GM21619 (cell line): ENCODE measurements at regions not wholly inside any gene's neighbourhood (a gene's known extent, or its start where the extent isn't known, plus 50 kb on each side); places are given as distances from the start of the nearest gene placed in this dataset.
"Not testable (repeated sequence)": the region's sequence is repeated elsewhere in the genome, so short reads cannot be mapped to it uniquely, and the experiment has no call there.

Experiments
- ATAC-seq: cut with Tn5 transposase; IDR thresholded peaks from one replicate; pipeline ENCODE4 v1.9.1; 2021; ENCODE audit not compliant: unreplicated experiment

DNA sequence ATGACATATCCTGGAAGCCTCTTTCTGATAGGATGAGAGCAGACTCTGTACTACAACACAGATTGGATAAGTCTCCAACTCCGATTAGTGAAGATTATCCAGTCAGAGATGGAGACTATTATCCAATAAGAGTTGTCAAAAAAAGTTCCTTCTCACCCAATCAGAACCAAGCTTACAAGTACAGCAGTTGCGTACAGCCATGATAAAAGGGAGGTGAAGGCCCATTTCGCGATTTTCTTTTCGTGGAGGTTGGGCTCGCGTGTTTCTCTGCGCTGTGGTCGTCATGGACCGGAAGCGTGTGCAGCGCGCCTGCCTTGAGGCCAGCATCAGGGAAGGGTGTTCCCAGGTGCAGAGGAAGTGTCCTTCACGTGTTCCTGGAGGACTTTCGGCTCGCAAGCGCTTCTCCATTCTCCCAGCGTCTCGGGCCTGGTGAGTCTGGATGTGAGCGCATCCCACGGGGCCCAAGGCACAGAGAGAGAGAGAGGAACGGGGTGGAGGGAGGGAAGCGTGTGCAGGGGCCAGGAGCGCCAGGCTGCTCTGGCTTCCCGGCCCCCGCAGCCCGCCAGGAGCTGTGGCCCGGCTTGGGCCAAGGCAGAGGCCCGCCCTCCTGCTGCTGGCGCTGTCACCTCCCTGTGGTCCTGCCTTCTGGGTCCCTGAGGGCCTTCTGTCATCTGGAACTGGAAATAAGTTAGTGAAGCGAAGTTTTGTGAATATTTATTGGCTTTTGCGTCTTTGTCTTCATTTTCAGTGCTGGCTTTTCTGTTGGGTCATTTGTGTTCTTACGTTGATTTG lies 53.9 kb downstream of the CDRT15L2 start:
- ATAC-seq: not testable (repeated sequence)

DNA sequence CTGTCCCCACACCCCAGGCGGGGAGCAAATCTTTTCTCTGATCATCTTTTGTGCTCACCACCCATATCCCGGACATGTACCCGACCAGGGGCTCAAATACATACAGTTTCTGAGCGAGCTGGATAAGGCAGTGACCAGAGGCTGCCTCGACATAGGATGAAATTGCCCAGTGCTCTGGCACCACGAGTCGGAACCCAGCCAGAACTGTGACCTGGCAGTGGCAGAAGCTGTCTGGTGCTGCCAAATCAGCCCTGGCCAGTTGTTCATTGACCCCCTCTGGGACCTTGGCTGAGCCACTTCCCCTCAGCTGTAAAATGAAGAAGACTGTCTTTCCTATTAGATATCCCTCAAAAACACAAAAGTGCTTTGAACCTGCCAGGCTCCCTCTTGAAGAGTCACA lies 60.6 kb downstream of the CDRT15L2 start:
- ATAC-seq: not testable (repeated sequence)

DNA sequence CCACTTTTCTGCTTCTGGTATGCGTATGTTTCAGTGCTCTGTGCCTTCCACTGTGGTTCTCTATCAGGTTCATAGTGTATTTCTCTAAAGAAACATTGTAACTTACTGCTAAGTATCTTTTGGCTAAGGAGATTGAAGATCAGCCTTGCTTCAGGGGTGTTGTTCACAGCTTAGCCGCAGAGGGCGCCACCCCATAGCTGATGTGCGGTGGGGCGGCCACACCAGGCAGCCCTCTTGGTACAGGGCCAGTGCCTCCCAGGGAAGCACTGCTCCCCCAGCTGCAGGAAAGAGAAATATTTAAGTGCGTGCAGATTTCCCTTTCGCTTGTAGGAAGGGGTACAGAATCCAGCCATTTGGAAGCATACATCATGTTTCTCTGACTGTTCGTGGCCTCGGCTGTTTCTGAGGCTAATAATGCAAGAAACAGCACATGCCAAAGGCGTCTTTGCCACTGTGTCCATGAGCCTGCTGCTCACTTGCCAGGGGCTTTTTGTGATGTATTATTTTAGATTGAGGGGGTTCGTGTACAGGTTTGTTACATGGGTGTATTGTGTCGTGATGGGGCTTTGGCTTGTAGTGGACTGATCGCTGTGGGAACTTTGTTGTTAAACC lies 67.2 kb downstream of the CDRT15L2 start:
- not testable (repeated sequence) for ATAC-seq

DNA sequence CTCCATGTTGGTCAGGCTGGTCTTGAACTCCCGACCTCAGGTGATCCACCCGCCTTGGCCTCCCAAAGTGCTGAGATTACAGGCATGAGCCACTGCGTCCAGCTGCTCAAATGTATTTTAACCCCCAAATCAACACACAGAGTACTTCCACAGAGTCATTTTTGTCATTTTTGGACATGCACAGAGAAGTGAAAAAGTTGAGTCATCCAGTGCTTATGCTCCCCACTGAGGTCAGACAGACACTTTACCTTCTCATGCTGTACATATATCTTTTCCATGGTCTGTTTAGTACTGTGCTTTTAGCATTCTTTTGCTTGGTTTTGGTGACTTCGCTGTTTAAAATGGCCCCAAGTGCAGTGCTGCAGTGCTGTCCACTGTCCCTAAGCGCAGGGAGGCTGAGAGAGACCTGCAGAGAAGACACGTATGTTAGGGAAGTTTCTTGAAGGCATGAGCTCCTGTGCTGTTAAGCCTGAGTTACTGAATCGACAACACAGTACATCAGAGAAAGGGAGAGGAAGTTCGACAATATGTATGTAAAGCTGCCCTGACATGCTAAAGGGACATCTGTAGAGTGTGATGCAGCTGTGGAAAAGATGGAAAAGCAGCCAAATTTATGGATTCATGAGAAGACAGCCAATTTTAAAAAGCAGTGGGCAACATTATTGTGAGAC lies 69.7 kb downstream of the CDRT15L2 start:
- ATAC-seq: peak; percentile 79

DNA sequence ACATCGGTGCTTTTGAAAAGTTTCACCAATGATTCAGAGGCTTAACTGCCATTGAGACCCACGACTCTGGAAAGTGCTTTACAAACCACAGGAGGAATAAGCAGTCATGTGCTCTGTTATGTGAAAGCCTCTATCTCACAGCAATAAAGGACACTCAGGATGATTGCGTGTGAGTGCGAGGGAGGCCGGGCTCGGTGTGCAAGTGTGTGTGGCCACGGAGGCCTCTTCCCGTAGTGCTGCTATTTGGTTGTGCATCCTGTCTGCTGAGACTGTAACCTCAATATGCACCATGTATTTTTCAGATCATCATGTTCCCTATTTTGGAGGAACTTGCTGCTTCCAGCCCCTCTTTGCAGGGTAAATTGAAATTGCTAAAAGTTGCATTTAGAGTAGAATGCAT lies 71.5 kb downstream of the CDRT15L2 start:
- not testable (repeated sequence) for ATAC-seq

DNA sequence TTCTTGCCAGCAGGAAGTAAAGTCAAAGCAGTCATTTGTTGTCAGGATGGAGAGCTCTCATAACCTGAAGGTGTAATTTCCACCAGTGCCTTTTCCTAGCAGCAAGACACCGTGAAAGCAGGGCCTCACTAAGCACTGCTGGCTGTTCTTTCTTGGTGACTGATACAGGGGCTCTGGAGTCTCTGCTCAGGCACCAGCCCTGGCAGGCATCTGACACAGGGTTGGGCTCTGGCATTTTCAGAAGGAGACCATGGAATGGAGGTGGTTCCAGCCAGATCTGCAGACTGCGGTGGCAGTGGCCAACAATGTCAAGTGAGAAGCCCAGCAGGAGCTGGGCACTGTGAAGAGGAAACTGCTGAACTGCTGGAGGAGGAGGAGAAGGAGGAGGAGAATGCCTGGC lies 72.2 kb downstream of the CDRT15L2 start:
- ATAC-seq: not testable (repeated sequence)

DNA sequence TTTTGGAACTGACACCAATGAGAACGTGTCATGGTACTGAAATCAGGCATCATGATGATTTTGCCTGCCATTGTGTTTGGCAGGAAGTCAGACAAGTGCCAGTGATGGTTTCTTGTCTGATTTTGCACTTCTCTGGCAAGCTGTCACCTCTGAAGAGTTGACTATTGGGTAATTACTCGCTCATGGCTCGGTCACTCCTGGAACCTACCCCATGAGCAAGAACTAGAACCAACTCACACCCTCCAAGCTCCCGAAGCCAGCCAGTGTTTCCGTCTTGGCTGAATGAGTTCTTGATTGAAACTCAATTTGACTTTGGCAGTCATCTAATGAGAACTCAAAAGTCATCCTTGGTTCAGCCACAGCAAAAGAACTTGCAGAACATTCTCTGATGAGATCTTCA lies 73.9 kb downstream of the CDRT15L2 start:
- ATAC-seq: not testable (repeated sequence)

DNA sequence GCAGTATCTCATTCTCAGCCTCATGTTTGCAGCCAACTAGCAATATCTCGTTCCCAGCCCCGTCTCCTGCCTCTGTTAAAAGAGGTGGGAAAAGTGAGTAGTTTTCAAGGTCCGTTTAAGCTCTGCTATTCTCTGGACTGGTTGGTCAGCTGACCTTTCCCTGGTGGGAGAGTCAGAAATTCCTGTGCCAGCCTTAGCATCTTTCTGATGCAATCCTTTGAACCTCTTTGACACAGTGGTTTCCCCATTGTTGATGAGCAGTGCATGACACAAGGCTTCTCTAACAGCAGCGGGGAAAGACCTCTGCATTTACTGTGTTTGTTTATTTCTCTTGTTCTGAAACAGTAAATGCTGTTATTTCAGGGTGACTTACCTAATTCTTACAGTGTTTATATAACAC lies 74.6 kb downstream of the CDRT15L2 start:
- ATAC-seq: not testable (repeated sequence)

DNA sequence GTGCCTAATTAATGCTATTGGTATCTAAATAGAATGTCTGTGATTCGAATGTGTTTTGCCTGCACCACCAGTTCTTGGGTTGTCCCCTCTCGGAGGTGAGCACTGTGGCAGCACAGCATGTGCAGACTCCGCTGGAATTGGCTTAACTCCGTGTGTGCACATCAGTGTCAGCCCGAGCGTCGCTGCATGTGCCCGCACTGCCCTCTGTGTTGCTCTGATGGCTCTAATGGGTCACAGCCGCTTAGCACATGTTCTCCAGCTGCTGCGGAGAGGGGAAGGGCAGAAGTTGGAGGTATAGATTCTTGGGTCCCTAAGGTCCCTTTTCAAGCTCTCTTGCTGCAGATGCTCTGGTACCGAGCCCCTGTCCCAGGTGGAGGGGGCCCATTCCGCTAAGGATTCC lies 75.1 kb downstream of the CDRT15L2 start:
- not testable (repeated sequence) for ATAC-seq

DNA sequence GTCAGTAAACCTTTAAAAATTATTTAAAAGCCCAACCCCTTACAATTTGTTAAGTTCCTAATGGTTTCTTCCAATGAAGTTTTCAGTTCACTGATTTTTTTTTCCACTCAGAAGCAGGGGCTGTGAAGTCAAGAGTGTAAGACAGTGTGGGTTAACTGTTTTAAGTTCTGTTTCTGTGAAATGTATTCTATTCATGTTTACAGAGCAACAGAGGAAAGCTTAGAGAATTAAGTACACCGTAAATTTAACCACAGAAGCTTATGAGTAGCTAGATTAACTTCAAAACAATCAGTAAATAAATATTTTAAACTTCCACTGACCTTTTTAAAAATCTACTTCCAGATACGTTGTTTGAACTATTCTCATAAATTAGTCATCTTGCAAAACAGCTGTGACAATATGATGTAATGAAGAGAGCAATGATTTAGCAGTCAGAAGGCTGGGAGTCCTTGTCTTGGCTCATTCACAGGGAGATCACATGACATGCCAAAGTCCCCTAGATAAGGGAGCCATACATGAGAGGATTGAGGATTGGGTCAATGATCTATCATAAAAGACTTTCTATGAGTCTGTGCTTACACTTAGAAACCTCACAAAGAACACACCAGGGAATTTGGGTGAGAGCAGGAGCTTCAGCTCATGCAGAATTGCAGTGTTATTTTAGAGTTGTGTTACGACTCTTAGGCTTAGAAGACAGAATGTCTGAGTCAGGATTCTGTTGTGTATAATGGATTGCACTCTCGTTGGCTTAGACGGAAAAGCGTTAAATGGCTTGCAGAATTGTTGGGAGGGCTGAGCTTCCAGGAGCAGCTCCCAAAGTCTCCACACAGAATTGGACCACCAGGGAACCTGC lies 85.8 kb downstream of the CDRT15L2 start:
- not testable (repeated sequence) for ATAC-seq

DNA sequence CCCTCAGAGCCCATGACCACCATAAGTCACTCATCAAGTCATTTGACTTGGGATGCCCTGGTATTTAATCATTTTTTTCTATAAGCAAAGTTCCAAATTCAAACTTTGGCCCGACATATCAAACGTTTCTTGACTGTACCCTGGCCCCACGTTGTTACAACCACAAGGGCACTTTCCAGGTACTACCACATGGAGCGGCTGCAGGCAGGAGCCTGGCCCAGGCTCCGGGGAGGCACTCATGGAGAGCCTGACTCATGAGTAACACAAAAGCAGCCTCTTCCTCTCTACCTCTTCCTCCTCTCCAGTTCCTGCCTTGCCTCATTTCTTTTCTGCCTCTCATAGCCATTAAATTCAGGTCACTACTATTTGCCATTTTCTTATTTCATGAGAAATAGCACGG lies 87.2 kb downstream of the CDRT15L2 start:
- not testable (repeated sequence) for ATAC-seq

DNA sequence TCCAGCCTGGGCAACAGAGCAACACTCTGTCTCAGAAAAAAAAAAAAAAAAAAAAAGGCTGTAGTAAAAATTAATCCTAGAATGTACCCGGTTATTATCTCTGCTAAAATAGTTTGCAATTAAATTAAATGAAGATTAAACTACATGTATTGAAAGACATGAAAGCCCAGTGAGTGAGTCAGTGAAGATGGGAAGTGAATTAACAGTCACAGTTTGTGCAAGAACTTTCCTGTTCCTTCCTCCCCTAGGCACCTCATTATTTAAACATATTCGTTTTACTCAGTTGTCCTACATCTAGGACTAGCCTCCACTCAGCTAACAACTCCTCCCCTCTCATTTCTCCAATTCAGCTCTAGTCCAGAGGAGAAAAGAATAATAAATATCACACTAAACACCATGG lies 88.2 kb downstream of the CDRT15L2 start:
- not testable (repeated sequence) for ATAC-seq

DNA sequence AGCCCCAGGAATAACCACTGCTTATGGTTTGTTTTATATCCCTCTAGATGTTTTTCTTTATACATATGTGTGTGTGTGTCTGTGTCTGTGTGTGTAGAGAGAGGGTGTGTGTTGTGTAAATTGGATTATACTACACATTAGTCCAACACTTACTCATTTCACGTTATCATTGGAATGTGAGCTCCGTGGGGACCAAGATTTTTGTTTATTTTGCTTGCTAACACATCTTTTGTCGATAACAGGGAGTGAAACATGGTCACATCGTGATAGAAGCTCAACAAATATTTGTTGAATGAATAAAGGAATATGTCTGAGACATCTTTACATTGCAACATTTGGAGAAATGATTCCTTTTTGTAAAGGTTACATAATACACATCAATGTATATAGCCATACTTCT lies 88.8 kb downstream of the CDRT15L2 start:
- ATAC-seq: not testable (repeated sequence)

DNA sequence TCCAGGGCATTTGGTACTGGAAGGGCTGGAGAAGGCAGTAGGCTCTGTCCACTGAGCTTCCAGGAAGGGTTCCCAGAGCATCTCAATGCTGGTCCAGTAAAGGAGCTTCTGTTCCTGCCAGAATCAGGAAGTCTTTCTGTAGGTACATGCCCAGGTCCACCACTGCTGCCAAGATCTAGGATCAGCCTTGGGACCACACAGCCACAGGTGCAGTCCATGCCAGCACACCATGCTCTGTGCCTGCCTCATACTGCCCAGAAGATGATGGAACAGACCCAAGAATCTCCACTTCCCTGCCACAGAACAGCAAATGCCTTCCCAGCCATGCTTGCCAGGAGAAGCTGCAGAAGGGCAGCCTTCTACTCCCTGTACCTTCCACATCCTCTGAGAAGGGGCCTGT lies 89.3 kb downstream of the CDRT15L2 start:
- ATAC-seq: not testable (repeated sequence)

DNA sequence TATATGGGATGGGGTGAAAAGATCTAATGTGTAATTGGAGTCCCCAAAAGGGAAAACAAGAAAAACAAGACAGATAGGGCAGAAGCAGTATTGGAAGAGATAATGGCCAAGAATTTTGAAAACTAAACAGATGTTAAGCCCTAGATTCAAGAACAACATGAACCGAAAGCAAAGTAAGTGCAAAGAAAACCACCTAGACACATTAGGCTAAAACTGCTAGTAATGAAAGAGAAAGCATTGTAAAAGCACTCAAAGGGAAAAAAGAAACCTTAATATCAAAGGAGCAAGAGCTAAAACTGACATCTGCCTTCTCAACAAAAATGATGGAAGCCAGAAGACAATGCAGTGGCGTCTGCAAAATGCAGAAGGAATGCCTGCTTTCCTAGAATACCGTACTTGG lies 91.0 kb downstream of the CDRT15L2 start:
- ATAC-seq: not testable (repeated sequence)

DNA sequence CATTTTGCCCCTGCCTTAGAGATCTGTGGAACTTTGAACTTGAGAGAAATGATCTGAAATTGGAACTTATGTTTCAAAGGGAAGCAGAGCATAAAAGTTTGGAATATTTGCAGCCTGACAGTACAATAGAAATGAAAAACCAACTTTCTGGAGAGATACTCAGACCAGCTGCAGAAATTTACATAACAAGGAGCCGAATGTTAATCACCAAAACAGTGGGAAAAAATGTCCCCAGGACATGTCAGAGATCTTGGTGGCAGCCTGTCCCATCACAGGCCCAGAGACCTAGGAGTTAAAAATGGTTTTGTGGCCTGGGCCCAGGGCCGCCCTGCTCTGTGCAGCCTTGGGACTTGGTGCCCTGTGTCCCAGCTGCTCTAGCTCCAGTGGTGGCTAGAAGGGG lies 94.8 kb downstream of the CDRT15L2 start:
- not testable (repeated sequence) for ATAC-seq

DNA sequence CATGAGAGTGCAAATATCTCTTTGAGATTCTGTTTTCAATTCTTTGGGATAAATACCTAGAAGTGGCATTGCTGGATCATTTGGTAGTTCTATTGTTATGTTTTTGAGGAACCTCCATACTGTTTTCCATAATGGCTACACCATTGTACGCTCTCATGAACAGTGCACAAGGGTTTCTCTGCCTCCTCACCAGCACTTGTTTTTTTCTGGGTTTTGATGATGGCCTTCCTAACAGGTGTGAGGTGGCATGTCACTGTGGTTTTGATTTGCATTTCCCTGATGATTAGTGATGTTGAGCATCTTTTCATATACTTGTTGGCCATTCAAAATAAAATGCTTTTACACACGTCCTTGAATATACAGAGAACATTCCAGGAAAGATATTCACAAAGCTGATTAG lies 96.2 kb downstream of the CDRT15L2 start:
- not testable (repeated sequence) for ATAC-seq

DNA sequence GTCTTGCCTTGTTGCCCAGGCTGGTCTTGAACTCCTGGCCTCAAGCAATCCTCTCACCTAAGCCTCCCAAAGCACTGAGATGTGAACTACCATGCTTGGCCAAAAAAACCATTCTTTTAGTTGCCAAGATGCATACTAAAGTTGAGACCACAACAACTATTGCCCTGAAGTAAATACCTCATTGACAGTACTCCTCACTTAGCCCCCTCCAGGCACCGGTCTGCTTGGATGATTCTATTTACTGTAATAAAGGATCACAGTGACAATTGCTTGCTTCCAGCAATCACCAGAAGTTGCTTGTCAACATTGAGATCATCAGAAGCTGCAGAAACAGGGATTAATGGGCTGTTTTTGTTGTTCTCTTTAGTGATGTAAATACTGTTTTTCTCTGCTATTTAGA lies 97.1 kb downstream of the CDRT15L2 start:
- not testable (repeated sequence) for ATAC-seq

DNA sequence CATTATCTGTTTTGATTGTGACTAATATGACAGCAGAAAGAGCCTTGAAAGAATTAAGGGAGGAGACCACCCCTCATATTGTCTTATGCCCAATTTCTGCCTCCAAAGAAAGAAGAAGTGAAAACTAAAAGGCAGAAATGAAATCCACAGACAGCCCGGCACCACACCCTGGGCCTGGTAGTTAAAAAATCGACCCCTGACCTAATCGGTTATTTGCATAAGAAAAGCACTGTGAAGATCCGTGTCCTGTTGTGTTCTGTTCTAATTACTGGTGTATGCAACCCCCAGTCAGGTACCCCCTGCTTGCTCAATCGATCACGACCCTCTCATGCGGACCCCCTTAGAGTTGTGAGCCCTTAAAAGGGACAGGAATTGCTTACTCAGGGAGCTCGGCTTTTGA lies 97.9 kb downstream of the CDRT15L2 start:
- ATAC-seq: not testable (repeated sequence)

DNA sequence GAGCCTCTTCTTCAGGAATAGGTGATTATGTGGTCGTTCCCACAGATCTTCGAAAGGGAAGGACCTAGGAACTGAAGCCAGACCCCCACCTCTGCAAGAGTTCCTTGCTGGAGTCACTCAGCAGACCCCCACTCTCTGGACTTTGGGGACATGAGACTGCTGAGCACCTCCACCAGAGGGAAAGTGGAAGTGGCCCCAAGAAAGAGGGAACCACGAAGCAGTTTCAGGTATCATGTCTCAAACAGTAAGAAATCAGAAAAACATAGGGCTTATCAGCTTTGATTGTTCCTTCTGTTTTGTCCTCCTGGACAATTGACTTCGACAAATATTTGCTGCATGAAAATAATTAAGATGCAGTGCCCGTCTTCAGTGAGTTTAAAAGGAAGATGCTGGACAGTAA lies 98.9 kb downstream of the CDRT15L2 start:
- ATAC-seq: not testable (repeated sequence)
